Colon (tissue), 2 donors: ENCODE measurements at regions not wholly inside any gene's neighbourhood (a gene's known extent, or its start where the extent isn't known, plus 50 kb on each side); places are given as distances from the start of the nearest gene placed in this dataset.
"Not testable (repeated sequence)": the region's sequence is repeated elsewhere in the genome, so short reads cannot be mapped to it uniquely, and the experiment has no call there.

Experiments
- FAIRE-seq: peaks from 2 replicates; lab custom pipeline; 2012; peaks lifted over from hg19 to GRCh38; lab: Jason Lieb, UNC
- donor health status: control.
- donor health status: control.

GRCh38 chr3:164113371-164114332, 964.6 kb downstream of the SI start:
- no peak for FAIRE-seq

GRCh38 chr3:164096352-164096751, 981.9 kb downstream of the SI start:
- FAIRE-seq: no peak

GRCh38 chr3:164095949-164096348, 982.3 kb downstream of the SI start:
- FAIRE-seq: no peak

GRCh38 chr3:164095279-164095678, 983.0 kb downstream of the SI start:
- FAIRE-seq: no peak

- FAIRE-seq: no peak
These were observed 983.8 kb downstream of the SI start for GRCh38 chr3:164094546-164094945.

- FAIRE-seq: no peak
These were observed 998.1 kb downstream of the SI start for GRCh38 chr3:164080208-164080607.

- no peak for FAIRE-seq
These were observed 1014.0 kb downstream of the SI start for GRCh38 chr3:164064298-164064697.

GRCh38 chr3:164060923-164061322, 1017.4 kb downstream of the SI start:
- FAIRE-seq: no peak

- no peak for FAIRE-seq
These were observed 1028.4 kb downstream of the SI start for GRCh38 chr3:164049847-164050246.

GRCh38 chr3:164048451-164048850, 1029.8 kb downstream of the SI start:
- FAIRE-seq: no peak

- no peak for FAIRE-seq
These were observed 1037.3 kb downstream of the SI start for GRCh38 chr3:164040991-164041390.

- FAIRE-seq: no peak
These were observed 1048.1 kb downstream of the SI start for GRCh38 chr3:164030194-164030593.

- FAIRE-seq: no peak
These were observed 1053.5 kb downstream of the SI start for GRCh38 chr3:164024786-164025185.

GRCh38 chr3:164023480-164023879, 1054.8 kb downstream of the SI start:
- no peak for FAIRE-seq

GRCh38 chr3:164018500-164018899, 1059.8 kb downstream of the SI start:
- no peak for FAIRE-seq

- no peak for FAIRE-seq
These were observed 1070.5 kb downstream of the SI start for GRCh38 chr3:164007765-164008164.

GRCh38 chr3:164004205-164004604, 1074.1 kb downstream of the SI start:
- no peak for FAIRE-seq

- FAIRE-seq: not testable (repeated sequence)
These were observed 1075.3 kb downstream of the SI start for GRCh38 chr3:164003016-164003415.

- FAIRE-seq: no peak
These were observed 1094.4 kb downstream of the SI start for GRCh38 chr3:163983940-163984339.

- no peak for FAIRE-seq
These were observed 1106.4 kb downstream of the SI start for GRCh38 chr3:163971861-163972260.

- FAIRE-seq: no peak
These were observed 1121.2 kb downstream of the SI start for GRCh38 chr3:163957072-163957471.

GRCh38 chr3:163953526-163953925, 1124.8 kb downstream of the SI start:
- no peak for FAIRE-seq

GRCh38 chr3:163952499-163952898, 1125.8 kb downstream of the SI start:
- FAIRE-seq: no peak

GRCh38 chr3:163951397-163951987, 1126.8 kb downstream of the SI start:
- FAIRE-seq: peak; percentile 69
